ENCODE measurements at regions not wholly inside any gene's neighbourhood (a gene's known extent, or its start where the extent isn't known, plus 50 kb on each side); places are given as distances from the start of the nearest gene placed in this dataset.

- H3K4me1 ChIP-seq, result no peaks in the 10 kb centered on the region
- H3K9ac ChIP-seq, result no peak overlapping the region
- H3K27me3 ChIP-seq, result no peaks in the 10 kb centered on the region
- no peak overlapping the region for H3K27ac ChIP-seq
- H3K4me2 ChIP-seq, result no peak overlapping the region
- H3K4me3 ChIP-seq, result no peak overlapping the region
- H3K9me3 ChIP-seq (replicated peaks in 1 of 11), result no peaks in the 10 kb centered on the region
- H3K36me3 ChIP-seq, result no peaks in the 10 kb centered on the region
- TF ChIP-seq Cebpa-rat (IDR thresholded peaks at IDR 0.05), result no peak
- no peaks in the 10 kb centered on the region for H4K20me1 ChIP-seq
These were observed 66.0 kb upstream of the FREM2 start for GRCh38 chr13:38620876-38621275.

GRCh38 chr13:38624822-38625221 lies 62.1 kb upstream of the FREM2 start:
- H3K4me1 ChIP-seq, result no peaks in the 10 kb centered on the region
- no peak overlapping the region for H3K4me3 ChIP-seq
- no peaks in the 10 kb centered on the region for H4K20me1 ChIP-seq
- no peaks in the 10 kb centered on the region for H3K9me3 ChIP-seq (replicated peaks in 1 of 11)
- no peak overlapping the region for H3K4me2 ChIP-seq
- TF ChIP-seq Cebpa-rat (IDR thresholded peaks at IDR 0.05), result no peak
- no peaks in the 10 kb centered on the region for H3K27me3 ChIP-seq
- no peak overlapping the region for H3K9ac ChIP-seq
- no peak overlapping the region for H3K27ac ChIP-seq
- no peaks in the 10 kb centered on the region for H3K36me3 ChIP-seq

GRCh38 chr13:38628554-38628953 lies 58.3 kb upstream of the FREM2 start:
- Histone ChIP-seq H3K4me1 (no peaks in the 10 kb centered on the region), H3K9ac (no peak overlapping the region), H3K36me3 (no peaks in the 10 kb centered on the region), H3K27ac (no peak overlapping the region), H3K27me3 (no peaks in the 10 kb centered on the region), H3K4me2 (no peak overlapping the region), H3K9me3 (replicated peaks in 1 of 11) (no peaks in the 10 kb centered on the region), H3K4me3 (no peak overlapping the region), H4K20me1 (no peaks in the 10 kb centered on the region)
- TF ChIP-seq Cebpa-rat (IDR thresholded peaks at IDR 0.05), result no peak

GRCh38 chr13:38630780-38631179 lies 56.1 kb upstream of the FREM2 start:
- no peaks in the 10 kb centered on the region for H3K36me3 ChIP-seq
- no peak overlapping the region for H3K27ac ChIP-seq
- no peak for TF ChIP-seq Cebpa-rat (IDR thresholded peaks at IDR 0.05)
- no peak overlapping the region for H3K4me2 ChIP-seq
- no peaks in the 10 kb centered on the region for H3K9me3 ChIP-seq (replicated peaks in 1 of 11)
- no peaks in the 10 kb centered on the region for H3K27me3 ChIP-seq
- H3K9ac ChIP-seq, result no peak overlapping the region
- no peaks in the 10 kb centered on the region for H3K4me1 ChIP-seq
- H3K4me3 ChIP-seq, result no peak overlapping the region
- no peaks in the 10 kb centered on the region for H4K20me1 ChIP-seq

GRCh38 chr13:38635030-38635429 lies 51.8 kb upstream of the FREM2 start:
- no peak for TF ChIP-seq Cebpa-rat (IDR thresholded peaks at IDR 0.05)
- Histone ChIP-seq H3K4me1 (no peaks in the 10 kb centered on the region), H3K9me3 (replicated peaks in 1 of 11) (no peaks in the 10 kb centered on the region), H3K4me2 (no peak overlapping the region), H3K36me3 (no peaks in the 10 kb centered on the region), H3K27ac (no peak overlapping the region), H3K27me3 (no peaks in the 10 kb centered on the region), H4K20me1 (no peaks in the 10 kb centered on the region), H3K9ac (no peak overlapping the region), H3K4me3 (no peak overlapping the region)

- no peaks in the 10 kb centered on the region for H3K4me1 ChIP-seq
- H3K9ac ChIP-seq, result no peak overlapping the region
- no peaks in the 10 kb centered on the region for H4K20me1 ChIP-seq
- H3K36me3 ChIP-seq, result no peaks in the 10 kb centered on the region
- no peaks in the 10 kb centered on the region for H3K9me3 ChIP-seq (replicated peaks in 1 of 11)
- no peaks in the 10 kb centered on the region for H3K27me3 ChIP-seq
- no peak overlapping the region for H3K27ac ChIP-seq
- no peak overlapping the region for H3K4me3 ChIP-seq
- no peak for TF ChIP-seq Cebpa-rat (IDR thresholded peaks at IDR 0.05)
- H3K4me2 ChIP-seq, result no peak overlapping the region
These were observed 50.8 kb upstream of the FREM2 start for GRCh38 chr13:38636073-38636472.

- no peak overlapping the region for H3K9ac ChIP-seq
- H3K4me1 ChIP-seq, result no peaks in the 10 kb centered on the region
- no peak overlapping the region for H3K4me2 ChIP-seq
- H3K36me3 ChIP-seq, result no peaks in the 10 kb centered on the region
- no peak overlapping the region for H3K27ac ChIP-seq
- no peak overlapping the region for H3K4me3 ChIP-seq
- no peak for TF ChIP-seq Cebpa-rat (IDR thresholded peaks at IDR 0.05)
- no peaks in the 10 kb centered on the region for H3K27me3 ChIP-seq
- H3K9me3 ChIP-seq (replicated peaks in 1 of 11), result no peaks in the 10 kb centered on the region
- no peaks in the 10 kb centered on the region for H4K20me1 ChIP-seq
These were observed 50.1 kb upstream of the FREM2 start for GRCh38 chr13:38636761-38637160.
